GM21737 (cell line): ENCODE measurements at regions not wholly inside any gene's neighbourhood (a gene's known extent, or its start where the extent isn't known, plus 50 kb on each side); places are given as distances from the start of the nearest gene placed in this dataset.
A peak's percentile ranks its signal among the peaks of the same experiment; 100 is the strongest.
"Not testable (repeated sequence)": the region's sequence is repeated elsewhere in the genome, so short reads cannot be mapped to it uniquely, and the experiment has no call there.

Source experiments
- ATAC-seq: cut with Tn5 transposase; IDR thresholded peaks from one replicate; pipeline ENCODE4 v1.9.1; 2021; ENCODE audit warnings: mild to moderate bottlenecking, moderate library complexity; ENCODE audit not compliant: unreplicated experiment

DNA sequence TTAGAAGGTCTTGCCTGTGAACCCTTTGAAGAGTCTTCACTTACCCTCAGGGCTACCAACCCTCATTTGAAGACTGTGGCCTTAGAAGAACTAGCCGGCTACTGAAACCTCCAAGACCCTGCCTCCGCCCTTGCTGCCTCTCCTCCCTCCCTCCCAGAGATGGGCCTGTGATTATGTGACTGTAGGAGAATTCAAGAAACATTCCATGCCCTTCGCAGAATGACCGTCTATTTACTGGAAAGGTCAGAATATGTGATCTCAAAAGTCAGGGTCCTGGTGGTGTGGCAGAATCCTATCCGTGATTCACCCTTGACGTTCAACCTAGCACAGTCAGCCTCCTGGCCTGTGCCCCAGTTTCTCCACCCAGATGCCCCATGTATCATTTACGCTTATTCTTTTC lies 109.6 kb downstream of the CTNND1 start:
- ATAC-seq = no peak

GRCh38 chr11:57873196-57873911 lies 111.8 kb downstream of the CTNND1 start:
- no peak for ATAC-seq

DNA sequence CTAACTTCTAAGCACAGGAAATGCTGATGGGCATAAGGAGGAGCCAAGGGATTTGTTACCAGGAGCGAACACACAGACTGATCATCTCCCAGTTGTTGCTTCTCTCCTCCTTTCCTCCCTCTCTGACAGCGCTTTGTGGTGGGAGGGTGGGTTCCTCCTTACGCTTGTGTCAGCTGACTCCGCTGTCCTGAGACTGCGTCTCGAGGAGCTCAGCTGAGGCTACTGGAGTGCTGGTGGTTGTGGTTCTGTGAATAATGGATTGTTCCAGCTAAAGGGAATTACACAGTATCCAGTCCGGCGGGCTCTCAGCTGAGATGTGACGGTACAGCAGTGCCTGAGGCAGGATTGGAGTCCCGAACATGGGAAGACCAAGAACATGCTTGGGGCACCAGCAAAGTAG lies 113.4 kb downstream of the CTNND1 start:
- no peak for ATAC-seq

DNA sequence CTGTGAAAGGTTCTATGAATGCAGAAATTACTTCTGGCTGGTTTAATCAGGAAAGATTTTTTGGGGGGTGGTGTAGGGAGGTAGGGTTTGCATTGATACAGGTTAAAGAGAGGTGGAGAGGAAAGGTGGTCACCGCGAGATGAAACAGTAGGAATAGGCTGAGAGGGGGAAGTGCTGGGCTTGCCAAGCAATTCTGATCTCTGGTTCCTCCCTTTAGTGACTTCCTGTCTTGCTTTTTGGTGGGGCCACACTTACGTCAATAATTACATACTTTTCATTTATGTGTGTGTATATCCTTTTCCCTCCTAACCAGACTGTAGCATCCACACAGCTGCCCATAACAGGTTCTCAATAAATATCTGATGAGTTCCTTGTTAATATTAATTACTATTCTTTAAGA lies 120.0 kb downstream of the CTNND1 start:
- no peak for ATAC-seq

DNA sequence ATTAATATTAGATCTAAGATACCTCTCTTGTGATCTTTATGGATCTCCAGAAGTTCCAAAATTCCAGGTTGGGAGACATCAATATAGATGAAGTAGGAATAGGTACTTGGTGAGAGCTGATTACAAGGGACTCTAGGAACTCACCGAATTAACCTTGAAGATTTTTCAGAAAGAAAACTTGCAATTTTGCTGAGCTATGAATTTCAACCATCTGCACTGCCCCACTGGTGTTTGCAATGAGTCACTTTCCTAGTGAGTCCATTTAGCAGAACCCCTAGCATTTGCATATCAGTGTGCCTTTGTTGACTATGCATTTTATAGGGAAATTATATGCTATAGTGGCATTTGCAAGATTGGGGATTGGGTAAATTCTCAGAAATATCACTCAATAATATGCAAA lies 122.0 kb downstream of the CTNND1 start:
- ATAC-seq = no peak

DNA sequence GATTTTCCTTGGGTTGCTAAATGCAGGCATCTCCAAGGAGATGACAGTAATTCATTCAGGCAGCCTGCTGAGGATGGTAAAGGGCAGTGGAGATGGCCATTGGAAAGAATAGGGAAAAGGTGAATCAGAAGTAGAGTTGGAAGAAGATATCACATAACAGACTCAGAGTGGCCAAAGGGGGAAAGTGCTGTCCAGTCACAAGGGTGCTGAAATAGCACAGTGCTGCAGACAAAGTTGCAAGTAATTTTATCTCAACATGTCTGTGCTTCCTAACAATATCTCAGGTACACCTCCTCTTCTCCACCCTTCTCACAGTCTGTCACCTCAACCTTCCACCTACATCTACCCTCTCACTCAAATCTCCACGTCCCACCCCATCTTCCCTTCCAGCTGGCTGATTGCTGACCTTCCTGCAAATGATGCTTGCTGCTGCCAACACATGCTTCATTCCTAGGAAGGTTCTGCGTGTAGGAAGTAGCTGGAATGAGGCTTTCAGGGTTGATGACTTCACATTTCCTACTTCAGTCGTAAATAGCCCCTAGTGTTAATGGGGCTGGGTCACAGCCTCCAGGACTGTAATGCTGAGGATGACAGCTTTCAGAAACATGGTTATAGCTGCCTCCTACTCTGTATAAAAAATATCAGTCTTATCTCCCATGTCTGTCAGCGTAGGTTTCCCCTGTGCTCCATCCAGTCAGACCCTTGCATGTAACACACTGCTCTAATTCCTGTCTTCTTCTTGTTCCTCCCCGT lies 123.9 kb downstream of the CTNND1 start:
- ATAC-seq = no peak

DNA sequence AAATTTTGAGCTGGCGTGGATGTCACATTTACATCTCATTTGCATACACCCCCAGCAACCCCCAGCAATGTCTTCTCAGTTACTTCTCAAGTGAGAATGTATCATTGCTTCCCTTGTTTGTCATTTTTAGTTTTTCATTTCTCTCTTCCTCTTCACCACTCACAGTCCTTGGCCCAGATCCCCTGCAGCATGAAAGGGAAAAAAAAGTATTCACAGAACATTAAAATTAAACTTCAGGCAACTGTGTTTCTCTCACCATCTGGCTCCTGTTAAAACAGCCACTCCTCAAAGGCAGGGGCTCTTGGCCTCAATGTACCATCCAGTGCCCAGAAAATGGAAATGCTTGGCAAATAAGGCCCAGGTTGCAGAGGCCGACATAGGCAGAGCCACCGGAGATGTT lies 126.8 kb downstream of the CTNND1 start:
- ATAC-seq = no peak

GRCh38 chr11:57890521-57890920 lies 128.9 kb downstream of the CTNND1 start:
- no peak for ATAC-seq

- ATAC-seq = not testable (repeated sequence)
Measured at GRCh38 chr11:57893200-57893599, 130.5 kb upstream of the OR9Q1 start.

DNA sequence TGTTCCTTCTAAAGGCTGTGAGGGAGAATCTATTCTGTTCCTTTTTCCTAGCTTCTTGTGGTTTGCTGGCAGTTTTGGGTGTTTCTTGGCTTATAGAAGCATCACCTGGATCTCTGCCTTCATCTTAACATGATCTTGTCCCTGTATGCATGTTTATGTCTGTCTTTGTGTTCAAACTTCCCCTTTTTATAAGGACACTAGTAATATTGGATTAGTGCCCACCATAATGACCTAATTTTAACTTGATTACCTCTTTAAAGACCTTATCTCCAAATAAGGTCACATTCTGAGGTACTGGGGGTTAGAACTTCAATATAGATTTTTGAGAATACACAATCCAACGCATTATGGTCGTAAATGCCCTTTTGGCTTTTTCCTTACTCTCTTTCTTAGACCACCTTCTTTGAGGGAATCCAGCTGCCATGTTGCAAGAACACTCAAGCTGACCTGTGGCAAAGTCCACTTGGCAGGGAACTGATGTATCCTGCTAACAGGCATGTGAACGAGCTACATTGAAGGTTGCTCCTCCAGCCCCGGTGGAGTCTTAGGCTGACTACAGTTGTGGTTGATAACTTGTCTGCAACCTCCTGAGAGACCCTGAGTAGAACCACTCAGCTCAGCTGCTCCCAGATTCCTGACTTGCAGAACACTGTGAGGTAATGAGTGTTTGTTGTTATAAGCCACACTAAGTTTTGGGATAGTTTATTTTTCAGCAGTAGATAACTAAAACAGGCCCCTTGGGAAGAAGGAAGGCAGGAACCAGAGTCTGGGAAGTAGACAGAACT lies 127.1 kb upstream of the OR9Q1 start:
- ATAC-seq = no peak

DNA sequence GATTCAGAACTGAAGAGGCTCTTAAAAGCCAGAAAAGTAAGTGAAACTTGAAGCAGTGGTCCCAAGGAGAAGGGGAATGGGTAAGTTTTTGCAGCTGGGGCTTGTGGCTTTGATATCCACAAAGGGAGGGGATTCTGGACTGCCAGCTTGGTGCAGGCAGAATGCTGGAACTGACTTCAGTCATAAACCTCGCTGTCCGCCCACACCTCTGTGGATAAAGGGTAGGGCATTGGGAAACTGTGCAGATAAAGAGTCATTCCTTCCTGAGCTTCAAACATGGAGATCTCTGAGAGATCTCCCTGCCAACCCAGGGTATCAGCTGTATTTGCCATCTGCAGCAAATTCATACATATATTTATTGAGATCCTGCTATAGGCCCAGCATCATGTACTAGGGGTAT lies 124.3 kb upstream of the OR9Q1 start:
- ATAC-seq = no peak

DNA sequence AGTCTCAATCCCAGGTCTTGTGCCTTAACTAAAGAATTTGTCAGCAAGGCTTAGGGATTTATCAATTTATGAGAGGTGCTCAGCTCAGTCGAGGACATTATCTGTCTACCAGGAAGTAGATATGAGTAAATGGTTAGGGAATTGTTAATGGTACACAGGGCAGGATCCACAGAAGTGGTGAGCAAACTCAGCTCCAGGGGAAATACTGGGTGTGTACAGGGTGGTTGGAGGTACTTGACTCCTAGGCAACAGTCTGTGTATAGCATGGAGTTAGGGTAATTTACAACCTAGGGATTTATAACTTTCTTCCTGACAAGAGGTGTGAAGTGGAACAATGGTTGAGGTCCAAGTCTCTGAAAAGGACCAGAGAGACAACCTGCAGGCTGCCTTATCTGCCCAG lies 123.4 kb upstream of the OR9Q1 start:
- ATAC-seq = no peak

- no peak for ATAC-seq
Measured at GRCh38 chr11:57901278-57901677, 122.4 kb upstream of the OR9Q1 start.

GRCh38 chr11:57901756-57902155 lies 121.9 kb upstream of the OR9Q1 start:
- no peak for ATAC-seq

GRCh38 chr11:57903011-57903410 lies 120.7 kb upstream of the OR9Q1 start:
- no peak for ATAC-seq

DNA sequence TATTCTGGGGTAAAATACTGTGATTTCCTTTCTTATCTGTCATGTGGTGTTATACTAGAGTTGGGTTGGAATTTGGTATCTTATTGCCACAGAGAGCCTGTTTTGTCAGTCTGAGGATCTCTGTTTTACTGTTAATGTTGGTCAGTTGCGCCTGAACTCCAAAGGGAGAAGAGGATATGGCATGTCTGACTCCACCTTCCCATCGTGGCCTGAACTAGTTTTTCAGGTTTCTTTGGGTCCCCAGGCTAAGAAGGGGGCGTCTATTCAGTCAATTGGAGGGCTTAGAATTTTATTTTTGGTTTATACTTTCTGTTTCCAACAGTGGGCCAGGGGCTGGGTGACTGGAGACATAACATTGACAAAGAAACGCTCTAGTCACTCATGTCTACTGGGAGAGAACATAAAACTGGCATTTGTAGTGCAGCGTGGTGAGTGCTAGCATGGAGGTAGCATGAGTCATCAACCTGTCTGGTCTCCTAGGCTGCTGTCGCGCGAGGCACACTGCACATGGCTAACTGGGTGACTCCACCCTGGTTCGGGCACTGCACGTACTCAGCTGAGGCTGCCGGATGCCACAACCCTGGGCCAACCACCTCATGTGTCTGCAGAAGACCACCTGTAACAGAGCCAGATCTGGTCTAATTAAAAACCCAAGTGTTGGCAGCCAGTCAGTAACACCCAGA lies 120.1 kb upstream of the OR9Q1 start:
- peak; percentile 87 for ATAC-seq

DNA sequence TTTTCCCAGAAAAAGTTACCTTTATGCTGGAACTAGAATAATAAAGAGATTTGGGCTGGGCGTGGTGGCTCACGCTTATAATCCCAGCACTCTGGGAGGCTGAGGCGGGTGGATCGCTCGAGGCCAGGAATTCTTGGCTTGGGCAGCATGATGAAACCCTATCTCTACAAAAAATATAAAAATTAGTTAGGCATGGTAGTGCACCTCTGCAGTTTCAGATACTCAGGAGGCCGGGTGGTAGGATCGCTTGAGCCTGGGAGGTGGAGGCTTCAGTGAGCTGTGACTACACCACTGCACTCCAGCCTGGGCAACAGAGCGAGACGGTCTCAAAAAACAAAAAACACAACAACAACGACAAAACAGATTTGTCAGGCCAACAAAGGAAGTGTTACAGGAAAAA lies 119.3 kb upstream of the OR9Q1 start:
- ATAC-seq = no peak

GRCh38 chr11:57905439-57905838 lies 118.2 kb upstream of the OR9Q1 start:
- ATAC-seq = no peak

- not testable (repeated sequence) for ATAC-seq
Measured at GRCh38 chr11:57908399-57908798, 115.3 kb upstream of the OR9Q1 start.

GRCh38 chr11:57911522-57911921 lies 112.2 kb upstream of the OR9Q1 start:
- not testable (repeated sequence) for ATAC-seq
